Prostate gland (tissue), 2 donors: ENCODE measurements at regions not wholly inside any gene's neighbourhood (a gene's known extent, or its start where the extent isn't known, plus 50 kb on each side); places are given as distances from the start of the nearest gene placed in this dataset.

Source experiments
- POLR2A ChIP-seq: fragments of 450-650 bp; IDR thresholded peaks from one replicate; pipeline ENCODE4 v1.6.1; 2016; ENCODE audit warnings: antibody characterized with exemption, mild to moderate bottlenecking
- TF ChIP-seq, protein P1 (sequence below), 4 experiments: fragments of 200-600 bp in 2 of 4; fragments of 450-650 bp in 2 of 4; sonication (generic) in 2 of 4; IDR thresholded peaks; 1 replicate in 3 of 4; 2 replicates in 1 of 4; pipeline ENCODE4 v1.5.1; 2016 to 2019; ENCODE audit warnings: antibody characterized with exemption in 4 of 4, mild to moderate bottlenecking in 2 of 4, moderate library complexity in 2 of 4

DNA sequence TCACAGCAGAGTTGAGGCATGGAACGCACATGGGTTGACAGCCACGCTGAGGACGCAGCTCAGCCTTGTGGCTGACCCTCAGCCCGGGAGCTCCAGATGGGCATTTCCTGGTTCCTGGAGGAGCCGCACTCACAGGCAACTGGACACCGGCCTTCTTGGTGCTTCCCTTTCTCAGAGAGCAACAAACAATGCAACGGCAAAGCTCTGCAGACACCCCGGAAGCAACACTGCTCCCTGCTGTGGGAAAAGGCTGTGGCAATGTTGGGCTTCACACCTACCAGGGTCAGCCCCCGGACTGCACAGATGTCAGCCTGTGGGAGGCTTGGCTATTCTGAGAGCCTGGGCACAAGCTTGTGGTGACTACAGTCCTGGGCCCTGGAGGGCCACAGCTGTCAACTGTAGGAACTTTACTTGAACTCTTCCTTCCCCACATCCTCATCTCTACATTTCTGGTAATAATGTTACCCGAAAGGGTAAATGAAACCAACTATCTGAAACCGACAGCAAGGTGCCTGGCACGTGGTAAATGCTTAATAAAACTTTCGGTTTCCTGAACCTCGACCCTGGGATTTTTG is 597.5 kb upstream of the MKI67 start:
- TF ChIP-seq, protein P1, sequence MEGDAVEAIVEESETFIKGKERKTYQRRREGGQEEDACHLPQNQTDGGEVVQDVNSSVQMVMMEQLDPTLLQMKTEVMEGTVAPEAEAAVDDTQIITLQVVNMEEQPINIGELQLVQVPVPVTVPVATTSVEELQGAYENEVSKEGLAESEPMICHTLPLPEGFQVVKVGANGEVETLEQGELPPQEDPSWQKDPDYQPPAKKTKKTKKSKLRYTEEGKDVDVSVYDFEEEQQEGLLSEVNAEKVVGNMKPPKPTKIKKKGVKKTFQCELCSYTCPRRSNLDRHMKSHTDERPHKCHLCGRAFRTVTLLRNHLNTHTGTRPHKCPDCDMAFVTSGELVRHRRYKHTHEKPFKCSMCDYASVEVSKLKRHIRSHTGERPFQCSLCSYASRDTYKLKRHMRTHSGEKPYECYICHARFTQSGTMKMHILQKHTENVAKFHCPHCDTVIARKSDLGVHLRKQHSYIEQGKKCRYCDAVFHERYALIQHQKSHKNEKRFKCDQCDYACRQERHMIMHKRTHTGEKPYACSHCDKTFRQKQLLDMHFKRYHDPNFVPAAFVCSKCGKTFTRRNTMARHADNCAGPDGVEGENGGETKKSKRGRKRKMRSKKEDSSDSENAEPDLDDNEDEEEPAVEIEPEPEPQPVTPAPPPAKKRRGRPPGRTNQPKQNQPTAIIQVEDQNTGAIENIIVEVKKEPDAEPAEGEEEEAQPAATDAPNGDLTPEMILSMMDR (IDR thresholded peaks at IDR 0.05), result no peak
- no peak for TF ChIP-seq POLR2A
